SK-N-MC (cell line): ENCODE measurements at regions not wholly inside any gene's neighbourhood (a gene's known extent, or its start where the extent isn't known, plus 50 kb on each side); places are given as distances from the start of the nearest gene placed in this dataset.

Experiments used
- DNase-seq: peaks from one replicate; pipeline ENCODE4 v3.0.0-alpha.2; 2011; ENCODE audit warnings: low read depth, low spot score
- H3K27ac ChIP-seq: fragments of 200-600 bp; sonication (generic); 2 replicates; pipeline ENCODE4 v1.5.1; 2016; ENCODE audit warnings: mixed run types
- H3K36me3 ChIP-seq: fragments of 200-600 bp; sonication (generic); 2 replicates; pipeline ENCODE4 v1.6.1; 2017; ENCODE audit warnings: antibody characterized with exemption, low read length, mixed read lengths; ENCODE audit not compliant: insufficient read depth
- H3K4me3 ChIP-seq: fragments of 200-600 bp; sonication (generic); 2 replicates; pipeline ENCODE4 v1.5.1; 2016
- H3K9ac ChIP-seq: fragments of 200-600 bp; sonication (generic); 2 replicates; pipeline ENCODE4 v1.8.0; 2017; ENCODE audit warnings: mixed run types, mixed read lengths; ENCODE audit not compliant: insufficient read length
- H3K9me3 ChIP-seq: fragments of 200-600 bp; sonication (generic); 2 replicates; pipeline ENCODE4 v1.6.1; 2017; ENCODE audit warnings: low read depth, mild to moderate bottlenecking, antibody characterized with exemption, low read length, moderate library complexity, mixed read lengths
- EZH2 ChIP-seq: fragments of 200-600 bp; sonication (generic); IDR thresholded peaks from one replicate; pipeline ENCODE4 v1.6.1; 2017; ENCODE audit warnings: antibody characterized with exemption
- FOXP2 ChIP-seq: optimal IDR thresholded peaks from 2 replicates; pipeline ENCODE3; 2011; ENCODE audit warnings: mild to moderate bottlenecking, moderate library complexity; ENCODE audit not compliant: insufficient read depth; ENCODE audit errors: extremely low read length, control extremely low read depth
- POLR2AphosphoS5 ChIP-seq: IDR thresholded peaks from 2 replicates; pipeline ENCODE4 v1.6.1; 2012; ENCODE audit warnings: mild to moderate bottlenecking, low read depth, low read length, borderline replicate concordance

DNA sequence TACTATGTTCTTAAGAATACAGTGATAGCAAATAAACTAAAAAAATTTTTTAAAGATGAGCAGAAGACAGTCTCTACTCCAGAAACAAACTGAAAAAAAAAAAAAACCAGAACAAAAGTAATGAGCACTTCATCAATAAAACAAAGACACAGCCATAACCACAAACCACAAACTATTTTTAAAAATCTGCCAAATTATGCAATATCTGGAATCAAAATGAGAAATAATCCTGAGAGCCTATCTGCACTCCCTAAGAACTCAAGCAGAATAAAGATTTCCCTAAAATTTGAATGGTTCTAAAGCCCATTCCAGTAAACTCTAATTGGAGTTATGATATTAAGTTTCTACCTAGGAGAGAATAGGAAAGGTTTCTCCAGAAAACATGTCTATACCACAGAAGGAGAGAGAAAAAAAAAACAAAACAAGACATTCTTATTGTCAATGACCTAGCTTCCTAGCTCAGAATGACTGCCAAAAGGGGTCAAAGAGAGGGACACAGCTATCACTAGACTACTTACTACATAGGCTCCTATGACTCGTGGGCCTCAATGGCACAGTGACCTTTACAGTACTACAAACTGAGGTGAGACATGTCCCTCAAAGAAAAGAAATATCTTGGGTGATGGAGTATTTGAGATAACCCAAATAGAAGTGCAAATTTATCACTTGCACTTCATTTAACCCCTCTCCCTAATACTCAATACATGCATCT lies 262.8 kb downstream of the ZEB2 start:
- Histone ChIP-seq H3K36me3 (no peaks in the 10 kb centered on the region), H3K4me3 (no peak overlapping the region), H3K9ac (no peak overlapping the region), H3K9me3 (no peaks in the 10 kb centered on the region; the same call in 1 of the 2 replicates), H3K27ac (no peak overlapping the region)
- TF ChIP-seq FOXP2 (no peak), EZH2 (no peak), POLR2AphosphoS5 (no peak)
- no peak for DNase-seq

DNA sequence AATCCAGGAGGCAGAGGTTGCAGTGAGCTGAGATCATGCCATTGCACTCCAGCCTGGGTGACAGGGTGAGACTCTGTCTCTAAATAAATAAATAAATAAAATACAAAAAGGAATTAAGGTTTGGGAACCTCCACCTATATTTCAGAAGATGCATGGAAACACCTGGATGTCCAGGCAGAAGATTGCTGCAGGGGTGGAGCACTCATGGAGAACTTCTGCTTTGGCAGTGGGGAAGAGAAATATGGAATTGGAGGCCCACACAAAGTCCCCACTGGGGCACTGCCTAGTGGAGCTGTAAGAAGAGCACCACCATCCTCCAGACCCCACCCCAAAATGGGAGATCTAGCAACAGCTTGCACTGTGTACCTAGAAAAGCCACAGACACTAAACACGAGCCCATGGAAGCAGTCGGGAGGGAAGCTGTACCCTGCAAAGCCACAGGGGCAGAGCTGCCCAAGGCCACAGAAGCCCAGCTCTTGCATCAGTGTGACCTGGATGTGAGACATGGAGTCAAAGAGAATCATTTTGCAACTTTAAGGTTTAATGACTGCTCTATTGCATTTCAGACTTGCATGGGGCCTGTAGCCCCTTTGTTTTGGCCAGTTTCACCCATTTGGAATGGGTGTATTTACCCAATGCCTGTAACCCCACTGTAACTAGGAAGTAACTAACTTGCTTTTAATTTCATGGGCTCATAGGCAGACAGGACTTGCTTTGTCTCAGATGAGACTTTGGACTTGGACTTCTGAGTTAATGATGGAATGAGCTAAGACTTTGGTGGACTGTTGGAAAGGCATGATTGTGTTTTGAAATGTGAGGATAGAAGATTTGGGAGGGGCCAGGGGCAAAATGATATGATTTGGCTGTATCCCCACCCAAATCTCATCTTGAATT lies 265.3 kb downstream of the ZEB2 start:
- H3K9me3 ChIP-seq = no peaks in the 10 kb centered on the region; the same call in 1 of the 2 replicates
- no peak overlapping the region for H3K27ac ChIP-seq
- H3K36me3 ChIP-seq = no peaks in the 10 kb centered on the region
- no peak for TF ChIP-seq FOXP2
- TF ChIP-seq EZH2 = no peak
- TF ChIP-seq POLR2AphosphoS5 = no peak
- no peak overlapping the region for H3K4me3 ChIP-seq
- no peak for DNase-seq
- no peak overlapping the region for H3K9ac ChIP-seq

DNA sequence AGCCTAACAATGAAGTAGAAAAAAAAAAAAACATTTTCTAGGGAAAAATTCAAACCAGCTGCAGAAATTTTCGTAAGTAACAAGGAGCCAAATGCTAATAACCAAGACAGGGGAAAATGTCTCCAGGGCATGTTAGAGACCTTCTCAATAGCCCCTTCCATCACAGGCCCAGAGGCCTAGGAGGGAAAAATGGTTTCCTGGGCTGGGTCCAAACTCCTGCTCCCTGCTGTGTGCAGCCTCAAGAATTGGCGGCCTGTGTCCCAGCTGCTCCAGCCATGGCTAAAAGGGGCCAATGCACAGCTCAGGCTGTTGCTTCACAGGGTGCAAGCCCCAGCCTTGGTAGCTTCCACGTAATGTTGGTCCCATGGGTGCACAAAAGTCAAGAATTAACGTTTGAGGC lies 266.2 kb downstream of the ZEB2 start:
- Histone ChIP-seq H3K9me3 (no peaks in the 10 kb centered on the region; the same call in 1 of the 2 replicates), H3K36me3 (no peaks in the 10 kb centered on the region), H3K9ac (no peak overlapping the region), H3K4me3 (no peak overlapping the region), H3K27ac (no peak overlapping the region)
- DNase-seq = no peak
- TF ChIP-seq POLR2AphosphoS5 = no peak
- no peak for TF ChIP-seq FOXP2
- TF ChIP-seq EZH2 = no peak

DNA sequence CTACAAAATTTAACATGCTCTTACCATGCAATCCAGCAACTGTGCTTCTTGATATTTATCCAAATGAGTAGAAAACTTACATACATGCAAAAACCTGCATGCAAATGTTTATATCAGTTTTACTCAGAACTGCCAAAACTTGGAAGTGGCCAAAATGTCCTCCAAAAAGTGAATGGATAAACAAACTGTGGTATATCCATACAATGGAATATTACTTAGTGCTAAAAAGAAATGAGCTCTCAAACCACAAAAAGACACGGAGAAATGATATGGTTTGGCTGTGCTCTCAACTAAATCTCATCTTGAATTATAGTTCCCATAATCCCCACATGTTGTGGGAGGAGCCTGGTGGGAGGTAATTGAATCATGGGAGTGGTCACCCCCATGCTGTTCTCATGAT lies 267.2 kb downstream of the ZEB2 start:
- no peak for DNase-seq
- H3K4me3 ChIP-seq = no peak overlapping the region
- no peak overlapping the region for H3K9ac ChIP-seq
- no peaks in the 10 kb centered on the region; the same call in 1 of the 2 replicates for H3K9me3 ChIP-seq
- no peak for TF ChIP-seq FOXP2
- no peak for TF ChIP-seq EZH2
- no peak for TF ChIP-seq POLR2AphosphoS5
- H3K36me3 ChIP-seq = no peaks in the 10 kb centered on the region
- no peak overlapping the region for H3K27ac ChIP-seq

DNA sequence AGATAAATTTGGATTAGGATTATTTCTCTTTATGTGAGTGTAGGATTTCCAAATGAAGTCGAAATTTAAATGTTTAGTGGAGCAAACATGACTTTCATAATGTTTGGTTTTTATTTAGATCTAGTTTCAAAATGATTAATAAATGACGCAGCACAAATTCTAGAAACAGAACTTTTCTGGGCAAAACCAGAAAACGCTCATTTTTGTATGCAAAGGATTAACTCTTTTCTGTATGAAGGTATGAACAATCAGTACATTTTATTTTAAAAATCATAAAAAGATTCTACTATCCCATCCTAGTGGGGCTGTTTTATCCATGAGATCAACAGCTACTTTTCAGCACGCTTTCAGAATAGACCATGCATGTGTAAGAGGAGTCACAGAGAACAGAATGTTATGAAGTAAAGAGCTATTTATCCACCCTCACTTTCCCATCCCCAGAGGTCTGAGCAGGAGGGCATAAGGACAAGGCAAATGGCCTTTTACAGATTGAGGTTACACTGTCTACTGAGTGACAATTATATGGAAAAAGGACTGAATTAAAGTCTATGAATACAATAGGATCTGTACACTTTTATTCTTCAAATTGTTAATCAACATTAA lies 270.8 kb downstream of the ZEB2 start:
- no peaks in the 10 kb centered on the region for H3K9me3 ChIP-seq
- no peak overlapping the region for H3K4me3 ChIP-seq
- no peak for TF ChIP-seq EZH2
- no peak for TF ChIP-seq POLR2AphosphoS5
- TF ChIP-seq FOXP2 = no peak
- H3K27ac ChIP-seq = no peak overlapping the region
- DNase-seq = no peak
- H3K36me3 ChIP-seq = no peaks in the 10 kb centered on the region
- H3K9ac ChIP-seq = no peak overlapping the region

DNA sequence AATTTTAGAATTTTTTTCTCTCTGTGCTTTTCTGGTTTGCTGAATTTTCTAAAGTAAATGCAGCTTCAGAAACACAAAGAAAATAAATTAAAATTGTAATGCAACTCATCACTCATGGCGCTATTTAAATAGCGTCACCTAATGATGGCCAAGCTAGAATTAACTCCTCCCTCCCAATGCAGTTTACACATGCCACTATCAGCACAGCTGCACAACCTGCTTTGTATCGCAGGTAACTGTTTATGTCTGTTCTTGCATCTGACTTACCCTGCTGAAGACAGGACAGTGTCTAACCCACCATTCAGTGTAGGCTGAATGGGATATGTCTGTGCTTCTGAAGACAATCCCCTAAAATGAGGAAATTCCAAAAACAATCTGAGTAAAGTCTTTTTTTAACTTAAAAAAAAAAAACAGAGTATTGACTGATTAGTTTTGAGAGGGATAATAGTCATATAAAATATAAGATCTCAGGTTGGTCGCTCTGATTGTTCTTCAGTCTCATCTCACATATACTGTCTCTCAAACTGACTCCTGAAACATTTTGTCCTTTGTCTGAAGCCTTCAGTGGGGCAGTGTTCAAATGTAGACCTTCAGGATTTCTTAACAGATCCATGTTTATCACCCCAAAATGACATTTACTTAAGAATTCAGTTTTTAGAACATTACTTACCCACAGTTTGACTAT lies 271.4 kb downstream of the ZEB2 start:
- Histone ChIP-seq H3K4me3 (no peak overlapping the region), H3K27ac (no peak overlapping the region), H3K9ac (no peak overlapping the region), H3K36me3 (no peaks in the 10 kb centered on the region), H3K9me3 (no peaks in the 10 kb centered on the region)
- no peak for DNase-seq
- TF ChIP-seq POLR2AphosphoS5 = no peak
- TF ChIP-seq FOXP2 = no peak
- no peak for TF ChIP-seq EZH2

DNA sequence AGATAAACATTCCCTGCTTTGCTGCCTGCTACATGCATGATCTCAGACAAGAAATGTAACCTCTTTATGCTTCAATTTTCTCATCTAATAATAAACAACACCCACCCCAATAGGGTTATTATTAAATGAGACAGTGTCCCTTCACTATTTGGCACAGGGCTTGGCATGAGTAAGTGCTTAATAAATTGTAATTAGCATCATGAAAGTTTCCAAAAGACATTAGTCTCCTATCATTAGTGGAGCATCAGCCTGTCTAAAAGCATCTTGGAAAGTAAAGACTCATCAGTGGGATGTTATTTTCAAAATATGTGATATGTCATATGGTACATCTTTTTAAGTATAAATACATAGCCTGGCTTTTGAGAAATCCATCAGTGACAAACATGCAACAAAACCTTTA lies 275.0 kb downstream of the ZEB2 start:
- TF ChIP-seq EZH2 = no peak
- no peak for TF ChIP-seq FOXP2
- no peak for TF ChIP-seq POLR2AphosphoS5
- Histone ChIP-seq H3K27ac (no peak overlapping the region), H3K9me3 (no peaks in the 10 kb centered on the region), H3K4me3 (no peak overlapping the region), H3K36me3 (no peaks in the 10 kb centered on the region), H3K9ac (no peak overlapping the region)
- no peak for DNase-seq
